Transverse colon (tissue), 4 donors: ENCODE measurements at regions not wholly inside any gene's neighbourhood (a gene's known extent, or its start where the extent isn't known, plus 50 kb on each side); places are given as distances from the start of the nearest gene placed in this dataset.

Experiments used
- DNase-seq: peaks from one replicate; pipeline ENCODE4 v3.0.0-alpha.2; 2019
- H3K27ac ChIP-seq, 4 donors: fragments of 200-600 bp; sonication (generic); 2 replicates each; pipeline ENCODE4 v1.5.1; 2016 to 2018; ENCODE audit warnings: inconsistent platforms in 4 of 4
- H3K27me3 ChIP-seq: fragments of 200-600 bp; sonication (generic); 2 replicates; pipeline ENCODE4 v1.5.1; 2017; ENCODE audit warnings: inconsistent platforms
- H3K36me3 ChIP-seq, 4 donors: fragments of 200-600 bp; sonication (generic); 2 replicates each; pipeline ENCODE4 v1.5.1; 2017 to 2019; ENCODE audit warnings: inconsistent platforms in 4 of 4
- H3K4me1 ChIP-seq, 4 donors: fragments of 200-600 bp; sonication (generic); 2 replicates each; pipeline ENCODE4 v1.5.1; 2017 to 2020; ENCODE audit warnings: inconsistent platforms in 4 of 4
- H3K4me3 ChIP-seq, 4 donors: fragments of 200-600 bp; sonication (generic); 1 replicate in 1 of 4; 2 replicates in 3 of 4; pipeline versions ENCODE4 v1.5.1 to v1.6.1; 2017 to 2019; ENCODE audit warnings: inconsistent platforms in 4 of 4
- H3K9me3 ChIP-seq, 2 donors: fragments of 200-600 bp; sonication (generic); 2 replicates each; pipeline ENCODE4 v1.5.1; 2017 to 2019; ENCODE audit warnings: inconsistent platforms in 2 of 2
- EP300 ChIP-seq: sonication (generic); formaldehyde crosslinking; IDR thresholded peaks from one replicate; pipeline ENCODE4 v1.6.1; 2017; ENCODE audit warnings: antibody characterized with exemption, low read depth
- POLR2A ChIP-seq: fragments of 450-650 bp; IDR thresholded peaks from one replicate; pipeline ENCODE4 v1.6.1; 2016; ENCODE audit warnings: antibody characterized with exemption, mild to moderate bottlenecking, moderate library complexity
- POLR2AphosphoS5 ChIP-seq, 3 donors: sonication (generic); formaldehyde crosslinking; IDR thresholded peaks; one replicate each; pipeline ENCODE4 v1.6.1; 2016; ENCODE audit warnings: antibody characterized with exemption in 3 of 3
- WGBS, 2 donors: methylation state at CpG; one replicate each; pipeline ENCODE4 v1.1.5; 2018; ENCODE audit warnings: low coverage in 1 of 2; 5-methylcytosine and 5-hydroxymethylcytosine counted together
- in situ Hi-C, 4 donors: fragments of 200-750 bp; cut with MboI; loops; one replicate each; pipeline versions ENCODE4 v1.15.0 to v1.15.1; 2017; ENCODE audit warnings: low sequenced_read_pairs in 3 of 4, low pct_ligation_motif_present in 1 of 4, low pct_unique_long_range_greater_than_20kb in 1 of 4
- intact Hi-C: fragments of 100-400 bp; cut with DNase I; formaldehyde crosslinking; loops from one replicate; pipeline ENCODE4 v1.15.1; 2023; ENCODE audit warnings: low total_unique reads
- TF ChIP-seq, protein P1 (sequence below), 5 experiments: fragments of 200-600 bp in 3 of 5; fragments of 450-650 bp in 2 of 5; sonication (generic) in 3 of 5; IDR thresholded peaks; 1 replicate in 2 of 5; 2 replicates in 3 of 5; pipeline ENCODE4 v1.5.1; 2016 to 2017; ENCODE audit warnings: antibody characterized with exemption in 5 of 5, inconsistent platforms in 3 of 5, mild to moderate bottlenecking in 2 of 5, moderate library complexity in 1 of 5

GRCh38 chr16:26267641-26268040 lies 575.9 kb downstream of the HS3ST4 start:
- H3K36me3 ChIP-seq, result no peaks in the 10 kb centered on the region
- no peak overlapping the region for H3K27ac ChIP-seq
- intact Hi-C loops, result no loop called here
- no peak for DNase-seq
- no peak overlapping the region for H3K4me3 ChIP-seq
- 38 to 41% methylated on average over 3 of the region's 3 CpGs for whole genome bisulfite sequencing, 2 donors
- no peaks in the 10 kb centered on the region for H3K4me1 ChIP-seq
- TF ChIP-seq POLR2AphosphoS5 (IDR thresholded peaks at IDR 0.05) (no peak), POLR2A (no peak), EP300 (no peak)
- TF ChIP-seq, protein P1, sequence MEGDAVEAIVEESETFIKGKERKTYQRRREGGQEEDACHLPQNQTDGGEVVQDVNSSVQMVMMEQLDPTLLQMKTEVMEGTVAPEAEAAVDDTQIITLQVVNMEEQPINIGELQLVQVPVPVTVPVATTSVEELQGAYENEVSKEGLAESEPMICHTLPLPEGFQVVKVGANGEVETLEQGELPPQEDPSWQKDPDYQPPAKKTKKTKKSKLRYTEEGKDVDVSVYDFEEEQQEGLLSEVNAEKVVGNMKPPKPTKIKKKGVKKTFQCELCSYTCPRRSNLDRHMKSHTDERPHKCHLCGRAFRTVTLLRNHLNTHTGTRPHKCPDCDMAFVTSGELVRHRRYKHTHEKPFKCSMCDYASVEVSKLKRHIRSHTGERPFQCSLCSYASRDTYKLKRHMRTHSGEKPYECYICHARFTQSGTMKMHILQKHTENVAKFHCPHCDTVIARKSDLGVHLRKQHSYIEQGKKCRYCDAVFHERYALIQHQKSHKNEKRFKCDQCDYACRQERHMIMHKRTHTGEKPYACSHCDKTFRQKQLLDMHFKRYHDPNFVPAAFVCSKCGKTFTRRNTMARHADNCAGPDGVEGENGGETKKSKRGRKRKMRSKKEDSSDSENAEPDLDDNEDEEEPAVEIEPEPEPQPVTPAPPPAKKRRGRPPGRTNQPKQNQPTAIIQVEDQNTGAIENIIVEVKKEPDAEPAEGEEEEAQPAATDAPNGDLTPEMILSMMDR (IDR thresholded peaks at IDR 0.05), result no peak
- no peaks in the 10 kb centered on the region for H3K27me3 ChIP-seq
- no peaks in the 10 kb centered on the region for H3K9me3 ChIP-seq
- in situ Hi-C loops, result no loop called here

- intact Hi-C loops, result no loop called here
Observed at GRCh38 chr16:26269673-26270072, 577.9 kb downstream of the HS3ST4 start.

GRCh38 chr16:26273607-26274006 lies 581.8 kb downstream of the HS3ST4 start:
- H3K27me3 ChIP-seq, result no peaks in the 10 kb centered on the region
- in situ Hi-C loops, result no loop called here
- TF ChIP-seq POLR2A, result no peak
- no peak for TF ChIP-seq EP300
- no peak for TF ChIP-seq POLR2AphosphoS5 (IDR thresholded peaks at IDR 0.05)
- TF ChIP-seq, protein P1 (IDR thresholded peaks at IDR 0.05), result no peak
- DNase-seq, result no peak
- H3K9me3 ChIP-seq, result no peaks in the 10 kb centered on the region
- H3K4me3 ChIP-seq, result no peak overlapping the region
- H3K4me1 ChIP-seq, result no peaks in the 10 kb centered on the region
- intact Hi-C loops, result no loop called here
- H3K36me3 ChIP-seq, result no peaks in the 10 kb centered on the region
- no peak overlapping the region for H3K27ac ChIP-seq
- WGBS, 2 donors, result 31 to 33% methylated on average over 3 of the region's 3 CpGs

More at GRCh38 chr16:26269673-26270072, 577.9 kb downstream of the HS3ST4 start:
- in situ Hi-C loops, result no loop called here
- Histone ChIP-seq H3K4me3 (no peak overlapping the region), H3K9me3 (no peaks in the 10 kb centered on the region), H3K4me1 (no peaks in the 10 kb centered on the region), H3K27ac (no peak overlapping the region), H3K27me3 (no peaks in the 10 kb centered on the region), H3K36me3 (no peaks in the 10 kb centered on the region)
- TF ChIP-seq POLR2AphosphoS5 (IDR thresholded peaks at IDR 0.05) (no peak), EP300 (no peak), POLR2A (no peak)
- TF ChIP-seq, protein P1 (IDR thresholded peaks at IDR 0.05), result no peak
- no peak for DNase-seq

DNA sequence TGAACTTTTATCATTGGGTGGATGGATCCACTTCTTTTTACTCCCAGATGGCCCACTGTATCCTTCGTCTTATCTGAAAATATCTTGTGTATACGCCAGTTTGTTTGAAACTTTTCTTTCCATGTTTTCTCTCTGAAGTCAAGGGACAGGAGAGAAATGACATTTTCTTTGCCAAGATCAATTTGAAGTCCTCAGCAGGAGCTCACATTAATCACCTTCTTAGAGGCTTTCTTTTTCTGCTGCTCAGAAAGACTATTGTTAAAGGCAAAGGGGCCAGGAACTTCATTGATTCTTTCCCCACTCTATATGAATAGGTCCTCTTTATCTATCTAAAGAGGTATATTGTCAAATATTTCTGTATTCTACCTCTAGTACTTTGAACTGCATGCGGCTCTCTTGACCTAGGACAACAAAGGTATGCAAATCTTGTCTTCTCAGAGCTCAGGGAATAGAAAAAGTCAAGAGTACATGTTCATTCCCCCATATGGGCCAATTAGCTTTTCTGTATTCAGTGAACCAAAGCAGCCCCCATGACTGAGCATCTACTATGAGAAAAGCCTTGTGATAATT lies 583.3 kb downstream of the HS3ST4 start:
- in situ Hi-C loops, result loop anchor here in 1 of 4 donors (25.0 kb wide), 1 partner anchor 112 kb away; no protein-coding TSS in a partner anchor
- H3K36me3 ChIP-seq, result no peaks in the 10 kb centered on the region
- no peaks in the 10 kb centered on the region for H3K4me1 ChIP-seq
- intact Hi-C loops, result no loop called here
- TF ChIP-seq POLR2AphosphoS5 (IDR thresholded peaks at IDR 0.05) (no peak), POLR2A (no peak), EP300 (no peak)
- TF ChIP-seq, protein P1 (IDR thresholded peaks at IDR 0.05), result no peak
- no peaks in the 10 kb centered on the region for H3K27me3 ChIP-seq
- no peak overlapping the region for H3K4me3 ChIP-seq
- no peak for DNase-seq
- H3K9me3 ChIP-seq, result no peaks in the 10 kb centered on the region
- 76 to 77% methylated on average over 3 of the region's 3 CpGs for WGBS, 2 donors
- H3K27ac ChIP-seq, result no peak overlapping the region
